OCI-LY7 (cell line): ENCODE measurements at regions not wholly inside any gene's neighbourhood (a gene's known extent, or its start where the extent isn't known, plus 50 kb on each side); places are given as distances from the start of the nearest gene placed in this dataset.

Source experiments
- BruUV-seq: library from RNA; stranded (reverse); fragments of 400-500 nt; replicated peaks from 2 replicates; lab custom pipeline; 2021; lab: Mats Ljungman, UMichigan
- CTCF ChIA-PET: fragments of 300-600 bp; sonication (Branson Sonifier 250); formaldehyde crosslinking; loops from one replicate; lab custom pipeline; 2022; ENCODE audit warnings: antibody characterized with exemption; ENCODE audit not compliant: unreplicated experiment; lab: Charles Lee
- POLR2A ChIA-PET: fragments of 300-600 bp; sonication (Branson Sonifier 250); formaldehyde crosslinking; loops from one replicate; lab custom pipeline; 2022; ENCODE audit warnings: antibody characterized with exemption; lab: Charles Lee
- DNase-seq: peaks from one replicate; pipeline ENCODE4 v3.0.0-alpha.2; 2015; ENCODE audit warnings: low spot score
- H2AFZ ChIP-seq: fragments of 200-600 bp; sonication (generic), shearing (Covaris generic); 2 replicates; pipeline ENCODE4 v1.6.1; 2014; ENCODE audit warnings: mild to moderate bottlenecking, antibody characterized with exemption, low read length, moderate library complexity
- H3K27ac ChIP-seq: fragments of 200-600 bp; sonication (generic); 2 replicates; pipeline ENCODE4 v1.5.1; 2014; ENCODE audit warnings: mixed run types, low read depth, mild to moderate bottlenecking, moderate library complexity, low read length, inconsistent platforms; ENCODE audit not compliant: poor library complexity, severe bottlenecking
- H3K36me3 ChIP-seq: fragments of 200-600 bp; sonication (generic); 2 replicates; pipeline ENCODE4 v1.6.1; 2014; ENCODE audit warnings: mild to moderate bottlenecking, antibody characterized with exemption, low read length, moderate library complexity, mixed read lengths; ENCODE audit not compliant: insufficient read depth
- H3K4me1 ChIP-seq: fragments of 200-600 bp; sonication (generic); 2 replicates; pipeline ENCODE4 v1.5.1; 2014; ENCODE audit warnings: mild to moderate bottlenecking, low read length; ENCODE audit not compliant: insufficient read depth, poor library complexity, severe bottlenecking
- H3K4me2 ChIP-seq: fragments of 200-600 bp; sonication (generic); 2 replicates; pipeline ENCODE4 v1.6.1; 2014; ENCODE audit warnings: mild to moderate bottlenecking, low read length
- H3K4me3 ChIP-seq: fragments of 200-600 bp; sonication (generic); 2 replicates; pipeline ENCODE4 v1.5.1; 2014; ENCODE audit warnings: mild to moderate bottlenecking, low read depth, low read length; ENCODE audit not compliant: poor library complexity, severe bottlenecking
- H3K79me2 ChIP-seq: fragments of 200-600 bp; sonication (generic); 2 replicates; pipeline ENCODE4 v1.6.1; 2016; ENCODE audit warnings: low read depth, mild to moderate bottlenecking, low read length, moderate library complexity, mixed read lengths; ENCODE audit not compliant: insufficient read depth
- H3K9me2 ChIP-seq: fragments of 200-600 bp; sonication (generic); 2 replicates; pipeline ENCODE4 v1.6.1; 2016; ENCODE audit warnings: mild to moderate bottlenecking, low read length, mixed read lengths; ENCODE audit not compliant: insufficient read depth
- H3K9me3 ChIP-seq: fragments of 200-600 bp; sonication (generic); 2 replicates; pipeline ENCODE4 v1.6.1; 2014; ENCODE audit warnings: mild to moderate bottlenecking, mixed run types, low read length, mixed read lengths
- H4K20me1 ChIP-seq: fragments of 200-600 bp; sonication (generic); 2 replicates; pipeline ENCODE4 v1.6.1; 2014; ENCODE audit warnings: mild to moderate bottlenecking, antibody characterized with exemption, low read length, moderate library complexity, mixed read lengths; ENCODE audit not compliant: insufficient read depth
- CTCF ChIP-seq: fragments of 200-600 bp; sonication (generic); conservative IDR thresholded peaks from 2 replicates; pipeline ENCODE4 v1.5.1; 2014; ENCODE audit warnings: mild to moderate bottlenecking, antibody characterized with exemption, low read length, moderate library complexity, mixed read lengths
- EZH2phosphoT487 ChIP-seq: fragments of 200-600 bp; sonication (generic); IDR thresholded peaks from 2 replicates; pipeline ENCODE4 v1.6.1; 2018; ENCODE audit warnings: low read depth, borderline replicate concordance, mild to moderate bottlenecking, mixed run types, antibody characterized with exemption, low read length, moderate library complexity, mixed read lengths
- intact Hi-C: fragments of 100-400 bp; cut with micrococcal nuclease; formaldehyde crosslinking; loops from one replicate; pipeline ENCODE4 v1.10.0; 2022; ENCODE audit not compliant: unreplicated experiment

GRCh38 chr1:182237329-182237728, 154.3 kb downstream of the GLUL start:
- DNase-seq = no peak
- no peak for TF ChIP-seq CTCF
- TF ChIP-seq EZH2phosphoT487 = no peak
- no peaks in the 10 kb centered on the region for H3K9me2 ChIP-seq
- H3K4me1 ChIP-seq = no peaks in the 10 kb centered on the region
- H4K20me1 ChIP-seq = no peaks in the 10 kb centered on the region
- ChIA-PET POLR2A (no interaction called here), CTCF (no interaction called here)
- H3K4me2 ChIP-seq = no peak overlapping the region
- H3K27ac ChIP-seq = no peak overlapping the region
- BruUV-seq = no TSS peak
- intact Hi-C loops = no loop called here
- no peak overlapping the region for H2AFZ ChIP-seq
- H3K36me3 ChIP-seq = no peaks in the 10 kb centered on the region
- no peaks in the 10 kb centered on the region for H3K9me3 ChIP-seq
- no peaks in the 10 kb centered on the region for H3K79me2 ChIP-seq
- H3K4me3 ChIP-seq = no peak overlapping the region

- Histone ChIP-seq H4K20me1 (no peaks in the 10 kb centered on the region), H2AFZ (no peak overlapping the region), H3K36me3 (no peaks in the 10 kb centered on the region), H3K4me1 (no peaks in the 10 kb centered on the region), H3K4me3 (no peak overlapping the region), H3K9me2 (no peaks in the 10 kb centered on the region), H3K4me2 (no peak overlapping the region), H3K9me3 (no peaks in the 10 kb centered on the region), H3K79me2 (no peaks in the 10 kb centered on the region), H3K27ac (no peak overlapping the region)
- CTCF ChIA-PET = no interaction called here
- no TSS peak for BruUV-seq
- TF ChIP-seq CTCF (no peak), EZH2phosphoT487 (no peak)
- no peak for DNase-seq
- intact Hi-C loops = no loop called here
- POLR2A ChIA-PET = no interaction called here
Observed at GRCh38 chr1:182236651-182237077, 154.9 kb downstream of the GLUL start.

GRCh38 chr1:182235952-182236650, 155.5 kb downstream of the GLUL start:
- BruUV-seq = no TSS peak
- TF ChIP-seq CTCF (no peak), EZH2phosphoT487 (no peak)
- POLR2A ChIA-PET = no interaction called here

More at GRCh38 chr1:182235952-182236650, 155.5 kb downstream of the GLUL start:
- Histone ChIP-seq H3K27ac (no peak overlapping the region), H2AFZ (no peak overlapping the region), H3K9me2 (no peaks in the 10 kb centered on the region), H3K9me3 (no peaks in the 10 kb centered on the region), H3K36me3 (no peaks in the 10 kb centered on the region), H3K4me3 (no peak overlapping the region), H3K4me2 (no peak overlapping the region), H4K20me1 (no peaks in the 10 kb centered on the region), H3K4me1 (no peaks in the 10 kb centered on the region), H3K79me2 (no peaks in the 10 kb centered on the region)
- intact Hi-C loops = no loop called here
- CTCF ChIA-PET = no interaction called here
- DNase-seq = no peak
